HG02763 (cell line): ENCODE measurements at regions not wholly inside any gene's neighbourhood (a gene's known extent, or its start where the extent isn't known, plus 50 kb on each side); places are given as distances from the start of the nearest gene placed in this dataset.
"Not testable (repeated sequence)": the region's sequence is repeated elsewhere in the genome, so short reads cannot be mapped to it uniquely, and the experiment has no call there.

ENCODE experiments used
- ATAC-seq: cut with Tn5 transposase; IDR thresholded peaks from one replicate; pipeline ENCODE4 v1.9.1; 2021; ENCODE audit warnings: mild to moderate bottlenecking, moderate library complexity; ENCODE audit not compliant: unreplicated experiment

DNA sequence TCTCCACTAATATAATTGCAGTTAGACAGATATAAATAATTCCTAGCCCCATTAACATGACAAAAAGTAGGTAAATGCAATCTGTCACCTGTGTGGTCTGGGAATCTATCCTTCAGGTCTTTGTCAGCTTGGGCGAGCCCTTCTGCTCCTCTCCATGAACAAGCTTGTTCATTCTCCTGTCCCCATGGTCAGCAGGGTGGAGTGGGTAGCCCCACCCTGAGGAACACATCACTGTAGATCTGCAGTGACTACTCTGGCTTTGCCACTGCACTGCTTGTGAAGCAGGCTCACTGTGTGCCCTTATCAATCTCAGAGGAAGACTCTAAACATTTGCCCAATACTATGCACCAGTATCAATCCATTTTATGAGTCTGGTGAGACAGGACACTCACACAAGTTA is 279.0 kb downstream of the MATN1 start:
- no peak for ATAC-seq

DNA sequence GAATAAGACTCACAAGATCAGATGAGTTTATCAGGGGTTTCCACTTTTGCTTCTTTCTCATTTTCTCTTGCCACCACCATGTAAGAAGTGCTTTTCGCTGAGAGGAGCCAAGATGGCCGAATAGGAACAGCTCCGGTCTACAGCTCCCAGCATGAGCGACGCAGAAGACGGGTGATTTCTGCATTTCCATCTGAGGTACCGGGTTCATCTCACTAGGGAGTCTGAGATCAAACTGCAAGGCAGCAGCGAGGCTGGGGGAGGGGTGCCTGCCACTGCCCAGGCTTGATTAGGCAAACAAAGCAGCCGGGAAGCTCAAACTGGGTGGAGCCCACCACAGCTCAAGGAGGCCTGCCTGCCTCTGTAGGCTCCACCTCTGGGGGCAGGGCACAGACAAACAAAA is 285.1 kb downstream of the MATN1 start:
- not testable (repeated sequence) for ATAC-seq

DNA sequence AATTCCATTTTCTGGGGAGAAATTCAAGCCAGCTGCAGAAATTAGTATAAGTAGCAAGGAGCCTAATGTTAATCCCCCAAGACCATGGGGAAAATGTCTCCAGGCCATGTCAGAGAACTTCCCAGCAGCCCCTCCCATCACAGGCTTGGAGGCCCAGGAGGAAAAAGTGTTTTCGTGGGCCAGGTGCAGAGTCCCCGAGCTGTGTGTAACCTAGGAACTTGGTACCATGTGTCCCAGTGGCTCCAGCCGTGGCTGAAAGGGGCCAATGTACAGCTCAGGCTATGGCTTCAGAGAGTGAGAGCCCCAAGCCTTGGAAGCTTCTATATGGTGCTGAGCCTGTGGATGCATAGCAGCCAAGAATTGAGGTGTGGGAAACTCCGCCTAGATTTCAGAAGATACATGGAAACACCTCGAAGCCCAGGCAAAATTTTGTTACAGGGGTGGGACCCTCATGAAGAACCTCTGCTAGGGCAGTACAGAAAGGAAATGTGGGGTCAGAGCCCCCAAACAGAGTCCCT is 286.3 kb downstream of the MATN1 start:
- no peak for ATAC-seq

DNA sequence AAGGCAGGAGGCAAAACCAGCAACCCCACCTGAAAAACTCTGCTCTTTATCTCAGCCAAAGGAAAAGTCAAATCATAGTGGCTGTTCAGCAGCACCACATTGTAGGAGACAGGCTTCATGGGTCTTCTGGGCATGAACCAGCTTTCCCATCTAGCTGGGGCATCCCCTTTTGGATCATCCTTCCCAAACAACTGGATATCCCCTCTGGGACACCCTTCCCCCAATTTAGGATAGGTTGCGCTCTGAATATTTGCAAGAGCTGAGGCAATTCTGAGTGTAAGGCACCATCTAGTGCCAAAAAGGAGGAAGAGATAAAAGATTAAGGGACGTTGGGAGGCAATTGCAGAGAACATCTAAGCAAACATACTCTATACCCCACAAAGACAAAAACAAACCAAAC is 295.8 kb downstream of the MATN1 start:
- ATAC-seq, result no peak

GRCh38 chr1:30425046-30425445 is 298.3 kb downstream of the MATN1 start:
- no peak for ATAC-seq

DNA sequence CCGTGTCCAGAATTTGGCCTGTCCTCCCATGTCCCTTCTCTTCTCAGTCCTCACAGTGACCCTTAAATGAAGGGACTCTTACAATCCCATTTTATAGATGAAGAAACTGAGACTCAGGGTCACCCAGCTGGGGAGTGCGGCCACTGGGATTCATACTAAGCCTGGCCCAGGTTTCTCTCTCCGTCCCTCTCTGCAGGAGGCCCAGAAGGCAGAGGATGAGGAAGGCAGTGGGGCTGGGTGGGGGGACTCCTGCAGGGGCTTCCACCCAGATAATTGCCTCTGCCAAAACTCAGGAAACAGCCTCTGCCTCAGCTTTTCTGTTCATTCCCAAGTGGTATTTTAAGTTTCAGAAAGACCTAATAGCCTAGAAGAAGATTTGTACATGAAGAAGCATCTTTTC is 299.8 kb downstream of the MATN1 start:
- ATAC-seq, result no peak

DNA sequence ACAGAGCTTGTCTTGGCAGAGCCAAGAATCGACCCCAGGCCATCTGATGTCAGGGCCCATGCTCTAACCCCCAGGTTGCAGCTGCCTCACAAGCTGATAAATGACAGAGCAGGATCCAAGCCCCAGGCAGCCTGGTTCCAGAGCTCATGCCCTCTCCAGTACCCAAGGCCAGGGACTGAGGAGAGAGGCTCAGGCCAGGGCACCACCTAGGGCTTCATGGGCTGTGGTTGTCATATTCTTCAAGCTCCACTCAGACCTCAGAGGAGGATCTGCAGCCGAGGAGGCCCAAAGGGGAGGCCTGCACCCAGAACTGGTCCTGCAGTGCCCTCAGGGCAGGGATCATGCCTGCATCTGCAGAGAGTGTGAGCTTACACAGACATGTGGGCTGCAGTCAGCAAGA is 301.1 kb downstream of the MATN1 start:
- ATAC-seq, result no peak

DNA sequence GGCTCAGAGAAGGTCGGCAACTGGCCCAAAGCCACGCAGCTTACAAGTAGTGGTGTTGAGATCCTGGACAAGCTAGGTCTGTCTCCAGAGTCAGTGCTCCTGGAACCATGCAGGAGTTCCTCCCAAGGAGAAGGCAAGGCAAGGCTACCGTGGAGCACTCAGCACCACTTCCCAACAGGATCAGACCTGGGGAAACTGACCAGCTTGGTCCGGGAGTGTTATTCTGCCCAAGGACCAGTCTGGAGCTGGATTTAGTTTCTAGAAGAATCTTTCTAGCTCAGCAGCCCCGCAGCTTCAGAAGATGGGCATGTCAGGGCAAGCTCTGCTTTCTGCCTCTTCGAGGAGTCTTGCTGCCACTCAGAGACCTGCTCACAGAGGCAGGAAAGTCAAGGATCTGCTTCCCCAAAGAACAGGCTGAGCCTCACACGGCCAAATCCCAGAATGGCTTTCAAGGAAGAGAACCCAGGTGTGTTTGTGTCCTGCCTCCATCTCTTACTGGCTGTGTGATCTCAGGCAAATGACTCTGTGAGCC is 302.8 kb downstream of the MATN1 start:
- no peak for ATAC-seq

GRCh38 chr1:30419831-30420230 is 303.6 kb downstream of the MATN1 start:
- no peak for ATAC-seq

DNA sequence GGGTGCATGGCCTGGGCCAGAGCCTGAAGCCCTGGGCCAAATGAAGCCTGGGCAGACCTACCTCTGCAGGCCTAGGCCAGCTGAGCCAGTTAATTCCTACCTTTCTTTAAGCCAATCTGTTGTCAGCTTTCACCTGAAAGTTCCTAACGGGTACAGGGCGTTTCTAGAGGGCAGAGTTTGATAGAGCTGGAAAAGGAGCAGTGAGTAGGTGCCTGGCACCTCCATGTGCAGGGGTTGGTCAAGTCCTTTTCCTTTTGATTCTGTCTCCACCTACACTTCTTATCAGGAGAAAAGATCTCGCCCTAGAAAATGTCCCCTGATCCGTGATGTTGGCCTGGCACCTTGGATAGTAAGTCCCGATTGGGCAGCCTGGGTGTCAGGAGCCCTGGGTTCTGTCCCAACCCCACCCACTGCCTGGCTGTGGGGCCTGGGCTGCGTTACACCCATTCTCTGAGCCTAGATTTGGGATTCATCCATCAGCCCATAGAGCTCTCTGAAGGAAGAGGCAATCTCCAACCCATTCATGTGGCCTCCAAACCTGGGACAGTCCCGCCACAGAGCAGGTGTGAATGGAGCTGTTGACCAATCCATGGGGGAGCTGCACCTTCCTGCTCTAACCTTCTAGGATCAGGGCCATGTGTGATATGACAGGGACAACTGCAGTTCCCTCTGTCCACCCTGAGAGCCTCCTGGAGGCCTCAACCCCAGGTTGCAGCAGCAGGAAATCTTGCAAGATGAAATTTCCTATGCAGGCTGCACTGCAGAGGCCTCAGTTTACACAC is 304.3 kb downstream of the MATN1 start:
- no peak for ATAC-seq

DNA sequence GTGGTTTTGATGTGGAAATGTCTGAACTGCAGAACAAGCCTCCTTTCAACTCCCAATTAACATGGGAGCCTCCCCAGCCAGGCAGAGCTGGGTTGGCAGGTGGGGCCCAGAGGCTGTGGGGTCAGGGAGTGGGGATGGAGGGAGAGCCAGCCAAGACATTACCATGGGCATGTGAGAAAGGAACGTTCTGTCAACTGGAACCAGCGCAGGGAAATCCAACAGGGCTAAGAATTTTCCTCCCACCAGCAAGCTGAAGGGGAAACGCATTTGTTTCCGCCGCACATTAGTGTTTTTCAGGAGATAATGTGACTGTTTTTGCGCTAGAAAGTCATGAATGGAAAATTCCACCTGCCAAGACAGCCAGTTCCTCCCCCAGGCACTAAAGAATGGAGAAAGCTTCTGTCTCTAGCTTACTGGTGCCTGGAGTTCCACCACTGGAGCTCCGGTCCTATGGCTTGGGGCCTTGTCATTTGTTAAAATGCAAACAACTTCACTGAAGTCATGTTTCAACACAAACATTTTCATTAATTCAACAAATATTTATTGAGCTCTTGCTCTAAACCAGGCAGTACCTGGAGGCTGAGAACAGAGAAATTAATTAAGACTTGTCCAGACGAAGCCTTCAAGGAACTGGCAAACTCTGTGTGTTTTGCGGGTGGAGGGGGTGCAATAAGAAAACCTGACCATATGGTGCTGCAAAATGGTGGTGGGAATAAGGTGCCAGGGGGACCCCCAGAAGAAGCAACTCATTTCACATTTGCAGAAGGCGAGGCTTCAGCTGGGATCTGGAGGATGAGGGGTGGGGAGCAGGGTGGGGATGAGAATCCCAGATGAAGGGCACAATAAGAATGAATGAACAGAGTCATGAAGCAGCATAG is 305.1 kb downstream of the MATN1 start:
- no peak for ATAC-seq

- ATAC-seq, result no peak
Measured at GRCh38 chr1:30417701-30418046, 305.7 kb downstream of the MATN1 start.

DNA sequence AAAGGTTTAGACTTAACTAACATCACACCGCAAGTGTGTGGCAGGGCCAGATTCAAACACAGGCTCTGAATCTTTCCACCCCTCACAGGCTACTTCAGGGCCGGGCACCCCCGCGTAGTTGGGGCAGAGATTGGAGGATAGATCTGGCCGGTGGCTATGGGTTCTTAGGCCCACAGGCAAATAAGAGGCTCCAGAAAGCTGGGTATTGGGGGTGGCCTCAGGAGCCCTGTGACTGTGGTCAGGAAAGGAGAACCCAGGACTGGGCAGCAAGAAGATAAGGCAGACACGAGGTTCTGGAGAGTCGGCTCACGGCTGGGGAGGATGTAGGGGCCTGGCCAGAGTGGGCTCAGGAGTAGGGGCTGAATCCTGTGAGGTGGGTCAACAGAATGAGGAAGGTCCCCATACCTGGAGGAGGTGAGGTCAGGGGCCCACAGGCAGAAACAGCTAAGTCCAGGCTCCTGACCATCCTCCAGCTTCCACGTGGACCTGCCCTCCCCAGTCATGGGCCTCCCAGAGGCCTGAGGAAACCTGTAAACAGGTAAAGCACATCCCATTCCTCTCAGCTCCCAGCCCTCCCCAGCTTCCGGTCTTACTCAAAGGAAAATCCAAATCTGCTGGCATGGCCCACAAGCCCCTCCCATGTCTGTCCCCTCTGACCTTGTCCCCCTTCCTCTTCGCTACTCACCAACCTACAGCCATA is 306.2 kb downstream of the MATN1 start:
- no peak for ATAC-seq

DNA sequence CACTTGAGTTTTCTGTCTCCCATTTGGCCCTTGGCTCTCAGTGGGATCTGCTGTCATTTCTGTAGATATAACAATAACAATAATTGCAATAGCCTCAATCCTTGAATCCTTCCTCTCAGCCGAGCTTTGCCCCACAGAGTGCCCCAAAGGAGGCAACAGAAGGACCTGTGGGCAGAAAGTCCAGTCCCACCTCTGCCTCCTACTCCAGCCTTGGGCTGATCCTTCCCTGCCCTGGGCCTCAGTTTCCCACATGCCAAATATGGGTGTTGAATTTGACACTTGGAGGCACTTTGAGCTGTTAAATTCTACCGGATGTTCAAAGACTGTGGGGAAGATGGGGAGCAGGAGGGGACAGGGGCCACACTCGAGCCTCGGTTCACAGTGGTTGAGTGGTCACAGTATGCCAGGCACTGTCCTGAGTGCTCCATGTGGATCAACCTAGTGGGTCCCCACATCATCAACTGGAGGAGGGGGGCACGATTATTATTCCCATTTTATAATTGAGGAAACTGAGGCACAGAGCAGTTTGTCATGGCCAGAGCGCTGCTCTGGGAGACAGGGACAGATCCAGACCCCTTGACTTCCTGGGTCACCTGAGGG is 307.1 kb downstream of the MATN1 start:
- no peak for ATAC-seq

DNA sequence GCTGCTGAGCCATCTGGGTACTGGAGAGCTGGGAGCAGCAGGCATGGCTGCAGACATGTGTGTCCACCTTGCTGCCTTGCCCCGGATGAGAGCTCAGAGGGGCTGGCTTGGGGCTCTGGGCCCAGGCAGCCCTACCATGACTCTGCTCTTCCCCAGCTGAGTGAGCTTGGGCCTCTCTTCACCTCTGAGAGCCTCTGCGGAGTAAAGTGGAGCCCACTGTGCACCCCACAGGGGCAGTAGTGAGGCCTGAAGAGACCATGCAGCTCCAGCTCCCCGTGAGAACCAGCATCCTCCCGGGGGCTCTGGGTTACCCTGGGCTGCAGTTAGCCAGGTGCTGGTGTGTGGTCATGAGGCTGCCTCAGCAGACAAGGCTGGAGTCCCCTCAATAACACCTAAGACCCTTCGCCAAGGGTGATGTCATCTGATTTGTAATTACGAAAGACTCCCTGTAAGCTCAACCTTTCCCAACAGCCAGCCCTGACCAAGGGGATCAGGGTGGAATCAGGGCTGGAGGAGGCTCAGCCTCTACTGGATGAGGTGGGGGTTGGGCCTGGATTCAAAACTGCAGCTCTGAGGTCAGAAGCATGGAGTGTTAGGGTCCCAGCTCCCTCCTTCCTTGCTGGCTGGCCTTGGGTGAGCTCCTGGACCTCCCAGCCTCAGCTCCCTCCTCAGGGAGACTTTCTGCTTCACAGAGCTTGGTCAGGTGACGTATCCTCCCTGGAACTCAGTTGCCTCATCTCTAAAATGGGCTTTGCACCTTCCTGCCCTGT is 308.0 kb downstream of the MATN1 start:
- ATAC-seq, result no peak

DNA sequence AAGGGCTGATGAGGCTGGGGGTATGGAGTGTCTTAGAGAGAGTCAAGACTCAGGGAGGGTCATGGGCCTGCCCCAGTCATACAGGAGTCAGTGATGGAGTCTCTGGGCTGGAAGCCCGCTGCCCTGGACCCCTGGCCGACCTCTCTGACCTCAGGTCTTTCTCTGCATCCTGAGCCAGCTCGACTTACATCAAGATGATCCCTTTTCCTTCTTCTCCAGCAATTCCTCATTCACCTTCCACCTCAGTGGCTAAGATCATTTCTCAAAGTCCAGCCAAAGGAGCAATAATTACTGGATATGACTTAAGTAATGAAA is 308.6 kb downstream of the MATN1 start:
- ATAC-seq, result no peak

DNA sequence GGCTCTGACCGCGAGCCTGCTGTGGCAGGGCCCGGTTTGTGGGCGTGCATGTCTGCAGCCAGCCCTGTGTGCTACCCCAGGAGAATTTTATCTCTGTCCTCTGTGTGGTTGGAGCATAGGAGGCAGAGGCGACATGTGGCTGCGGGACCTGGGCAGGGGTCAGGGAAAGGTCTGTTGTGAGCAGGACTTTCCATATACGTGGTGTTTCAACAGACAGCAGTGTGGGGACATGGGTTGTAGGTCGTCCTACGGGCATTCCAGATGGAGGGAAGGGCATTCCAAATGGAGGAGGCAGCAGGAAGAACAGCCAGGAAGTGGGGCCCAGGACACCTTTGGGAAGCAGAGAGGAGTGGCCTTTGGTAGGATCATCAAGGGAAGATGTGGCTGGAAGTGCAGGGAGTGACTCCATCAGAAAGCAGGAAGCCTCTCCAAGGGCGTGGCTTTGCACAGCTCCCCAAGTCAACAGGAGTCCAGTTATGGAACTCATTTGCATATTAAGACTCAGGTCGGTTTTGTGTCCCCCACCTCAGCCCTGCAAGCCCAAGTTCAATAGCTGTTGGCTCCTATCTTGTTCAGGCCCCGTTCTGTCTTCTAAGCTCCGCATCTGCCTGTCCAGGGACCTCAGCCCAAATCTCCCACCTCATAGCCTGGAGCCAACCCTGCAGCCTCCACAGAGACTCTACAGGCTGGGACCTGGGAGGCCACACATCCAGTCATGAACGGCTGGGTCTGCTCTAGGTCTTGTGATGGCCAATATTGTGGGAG is 309.1 kb downstream of the MATN1 start:
- ATAC-seq, result no peak

DNA sequence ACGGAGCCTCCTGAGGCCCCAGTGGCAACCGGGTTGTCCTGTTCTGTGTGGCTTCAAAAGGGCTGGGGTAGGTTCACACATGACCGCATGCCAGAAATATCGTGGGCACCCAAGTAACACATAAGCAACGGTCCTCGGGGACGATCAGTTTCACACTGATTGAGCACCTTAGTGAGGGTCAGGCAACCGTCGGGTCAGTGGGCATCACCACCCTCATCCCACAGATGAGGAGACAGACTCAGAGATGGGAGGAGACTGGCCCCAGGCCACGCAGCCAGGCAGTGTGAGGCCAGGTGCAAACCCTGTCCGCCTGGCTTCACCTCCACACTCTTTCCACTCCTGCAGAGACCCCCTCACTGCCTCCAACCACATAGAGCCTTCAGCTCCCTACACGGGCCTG is 309.8 kb downstream of the MATN1 start:
- no peak for ATAC-seq

- no peak for ATAC-seq
Measured at GRCh38 chr1:30413111-30413440, 310.3 kb downstream of the MATN1 start.
